ENCODE measurements at regions not wholly inside any gene's neighbourhood (a gene's known extent, or its start where the extent isn't known, plus 50 kb on each side); places are given as distances from the start of the nearest gene placed in this dataset.

DNA sequence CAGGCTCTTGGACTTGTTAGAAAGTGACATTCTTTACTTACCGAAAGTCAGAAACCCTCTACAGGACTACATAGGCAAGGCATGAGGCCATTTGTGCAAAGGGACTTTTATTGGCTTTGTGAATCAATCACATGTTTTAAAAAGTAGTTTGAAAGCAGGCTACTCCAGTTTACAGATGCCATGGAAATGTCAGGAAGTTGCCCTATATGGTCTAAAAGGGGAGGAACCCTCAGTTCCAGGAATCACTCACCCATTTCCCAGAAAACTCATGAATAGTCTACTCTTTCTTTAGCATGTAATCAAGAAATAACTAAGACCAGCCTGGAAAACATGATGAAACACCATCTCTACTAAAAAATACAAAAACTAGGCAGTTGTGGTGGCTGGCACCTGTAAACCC, 51.0 kb upstream of the MKRN3 start:
- DNase-seq, result no peak

DNA sequence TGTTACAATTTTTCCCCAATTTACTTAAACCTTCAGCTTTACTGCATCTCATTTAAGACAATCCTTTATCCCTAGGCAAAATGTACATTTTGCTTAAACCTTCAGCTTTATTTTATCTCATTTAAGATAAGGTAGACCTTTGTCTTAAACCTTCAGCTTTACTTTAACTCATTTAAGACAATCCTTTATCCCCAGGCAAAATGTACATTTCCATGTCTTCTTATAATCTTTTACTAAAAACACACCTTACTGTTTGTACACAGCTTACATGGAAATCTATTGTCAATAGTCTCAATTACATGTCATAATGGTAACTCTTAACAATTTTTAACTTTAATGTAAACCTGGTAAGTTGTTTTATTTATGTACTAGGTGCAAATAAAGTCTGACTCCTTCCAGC, 58.7 kb upstream of the MKRN3 start:
- no peak for DNase-seq

DNA sequence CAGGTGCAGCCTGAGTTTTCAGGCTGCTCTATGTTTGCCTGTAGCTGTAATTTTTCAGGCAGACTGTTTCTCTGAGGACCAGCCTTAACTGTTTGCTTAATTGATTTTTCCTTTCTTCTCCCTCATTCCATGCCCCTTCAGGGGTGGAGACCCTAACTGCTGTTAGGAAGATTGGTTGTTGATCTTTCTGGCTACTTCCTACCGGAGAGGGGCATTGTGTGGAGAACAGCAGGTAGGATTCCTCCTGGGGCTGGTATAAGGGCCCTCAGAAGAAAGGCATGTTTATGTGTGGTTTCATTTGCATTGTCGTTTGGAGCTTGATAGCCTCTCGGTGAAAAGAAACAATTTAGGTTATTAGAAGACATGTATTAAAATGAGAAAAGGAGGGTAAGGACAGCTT, 56.9 kb upstream of the GOLGA6L2 start:
- DNase-seq, result no peak

DNA sequence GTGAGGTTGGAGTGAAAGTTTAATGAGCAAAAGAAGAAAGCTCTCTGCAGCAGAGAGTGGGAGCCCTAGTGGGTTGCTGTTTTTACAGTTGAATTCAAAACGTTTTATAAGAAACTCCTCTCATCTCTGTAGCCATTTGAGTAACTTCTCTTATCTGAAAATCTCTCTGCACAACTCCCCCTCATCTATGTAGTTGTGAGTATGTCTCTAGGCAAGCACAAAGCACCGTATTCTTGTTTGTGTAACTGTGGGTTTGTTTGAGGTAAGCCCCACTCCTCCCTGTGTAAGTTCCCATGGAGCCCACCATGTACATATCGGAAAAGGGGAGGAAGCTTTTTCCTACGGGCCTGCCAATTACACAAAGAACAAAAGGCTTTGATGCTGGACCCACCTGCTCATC, 56.5 kb upstream of the GOLGA6L2 start:
- DNase-seq, result no peak

DNA sequence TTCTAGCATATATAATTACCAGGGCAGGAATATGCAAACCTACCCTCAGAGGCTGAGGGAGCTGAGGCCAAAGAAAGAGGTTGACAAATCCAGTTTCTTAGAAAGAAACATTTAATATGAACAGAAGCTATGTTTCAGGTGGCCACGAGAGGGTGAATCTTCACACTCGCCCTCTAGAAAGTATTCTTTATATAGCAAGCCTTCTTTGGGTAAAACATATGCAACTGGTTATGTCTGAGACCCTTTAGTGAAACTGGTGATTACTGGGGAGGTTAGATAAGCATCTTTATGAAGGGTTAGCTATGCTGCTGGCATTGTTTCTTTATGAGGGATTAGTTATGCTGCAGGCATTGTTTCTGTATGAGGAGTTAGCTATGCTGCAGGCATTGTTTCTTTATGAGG, 50.7 kb upstream of the GOLGA6L2 start:
- peak; percentile 6 to 18 (median 9) for DNase-seq
